Activated CD4-positive, alpha-beta T cell treated with anti-CD3 and anti-CD28 coated beads, Interleukin-2, amount 50 U/mL, for 1 hour (primary cell): ENCODE measurements at regions not wholly inside any gene's neighbourhood (a gene's known extent, or its start where the extent isn't known, plus 50 kb on each side); places are given as distances from the start of the nearest gene placed in this dataset.
"Not testable (repeated sequence)": the region's sequence is repeated elsewhere in the genome, so short reads cannot be mapped to it uniquely, and the experiment has no call there.

ENCODE experiments used
- DNase-seq: peaks from one replicate; pipeline ENCODE4 v3.0.0-alpha.2; 2020

DNA sequence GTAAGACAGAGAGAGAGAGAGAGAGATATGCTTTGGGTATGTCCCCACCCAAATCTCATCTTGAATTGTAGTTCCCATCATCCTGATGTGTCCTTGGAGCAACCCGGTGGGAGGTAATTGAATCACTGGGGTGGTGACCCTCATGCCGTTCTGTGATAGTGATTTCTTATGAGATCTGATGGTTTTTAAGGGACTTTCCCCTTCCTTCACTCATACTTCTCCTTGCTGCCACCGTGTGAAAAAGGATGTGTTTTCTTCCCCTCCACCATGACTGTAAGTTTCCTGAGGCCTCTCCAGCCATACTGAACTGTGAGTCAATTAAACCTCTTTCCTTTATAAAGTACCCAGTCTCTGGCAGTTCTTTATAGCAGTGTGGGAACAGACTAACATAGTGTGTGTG, 60.3 kb downstream of the EOMES start:
- no peak for DNase-seq

DNA sequence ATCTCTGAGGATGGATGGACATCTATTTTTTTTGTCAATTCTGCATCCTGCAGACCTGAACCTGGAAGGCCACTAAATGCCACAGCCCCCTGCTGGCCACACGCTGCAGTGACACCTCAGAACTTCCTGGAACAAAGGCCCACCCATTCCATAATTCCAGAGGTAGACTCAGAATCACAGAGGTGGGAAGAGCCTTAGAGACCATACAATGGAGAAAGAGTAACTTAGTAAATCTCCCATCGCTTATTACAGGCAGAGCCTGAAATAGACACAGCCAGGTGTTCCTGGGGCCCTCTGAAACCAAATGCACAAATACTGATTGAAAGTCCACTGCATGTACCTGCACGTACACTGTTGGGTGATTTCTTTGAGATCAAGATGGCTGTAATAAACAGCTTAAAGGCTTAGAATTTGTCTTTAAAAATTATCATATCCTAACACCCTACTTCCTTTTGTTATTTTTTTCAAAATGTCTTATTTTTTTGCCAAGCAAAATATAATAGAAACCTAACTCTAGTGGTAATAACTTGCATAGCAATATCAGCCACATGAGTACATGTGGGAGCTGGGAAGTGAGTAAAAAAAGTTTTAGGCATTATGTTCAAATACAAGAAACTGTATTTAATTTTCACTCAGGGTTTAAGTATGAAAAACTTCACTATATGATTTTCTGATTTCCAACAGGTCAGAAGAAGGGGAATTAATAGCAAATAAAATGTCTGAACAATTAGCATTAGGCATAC, 62.7 kb downstream of the EOMES start:
- peak; percentile 35 for DNase-seq

DNA sequence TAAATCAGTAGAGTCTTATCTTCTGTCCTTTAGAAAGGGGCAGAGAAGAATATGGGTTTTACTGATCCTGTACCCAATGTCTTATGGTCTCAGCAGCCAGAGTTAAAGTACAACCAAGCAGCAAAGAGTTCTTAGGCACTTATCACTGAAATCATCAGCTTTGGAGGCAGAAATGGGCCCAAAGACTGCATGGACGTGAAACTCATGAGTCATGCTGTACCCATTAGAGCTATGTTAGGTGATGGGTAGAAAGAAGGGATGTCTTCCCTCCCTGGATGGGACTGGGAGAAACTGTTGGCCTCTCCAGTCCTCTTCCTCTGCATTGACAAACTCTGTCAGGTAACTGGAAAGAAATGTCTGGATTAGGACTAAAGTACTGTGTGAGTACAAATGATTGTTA, 63.4 kb downstream of the EOMES start:
- no peak for DNase-seq

DNA sequence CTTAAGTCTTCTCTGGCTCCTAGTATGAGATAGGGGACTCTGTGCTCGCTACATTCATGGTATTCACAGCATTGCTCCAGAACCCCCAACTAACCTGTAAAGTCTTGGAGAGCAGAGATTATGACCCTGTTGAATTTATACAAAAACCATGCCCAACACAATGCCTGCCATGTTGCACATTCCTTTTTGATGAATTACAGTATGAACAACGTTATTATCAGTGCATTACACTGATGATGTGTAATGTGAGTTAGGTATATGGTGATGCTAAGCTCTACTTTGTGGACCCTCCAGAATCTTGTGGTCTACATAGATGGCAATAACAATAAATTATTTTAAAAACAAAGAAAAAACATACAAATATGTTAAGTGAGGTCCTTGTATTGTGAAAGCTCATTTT, 64.3 kb downstream of the EOMES start:
- DNase-seq, result no peak

DNA sequence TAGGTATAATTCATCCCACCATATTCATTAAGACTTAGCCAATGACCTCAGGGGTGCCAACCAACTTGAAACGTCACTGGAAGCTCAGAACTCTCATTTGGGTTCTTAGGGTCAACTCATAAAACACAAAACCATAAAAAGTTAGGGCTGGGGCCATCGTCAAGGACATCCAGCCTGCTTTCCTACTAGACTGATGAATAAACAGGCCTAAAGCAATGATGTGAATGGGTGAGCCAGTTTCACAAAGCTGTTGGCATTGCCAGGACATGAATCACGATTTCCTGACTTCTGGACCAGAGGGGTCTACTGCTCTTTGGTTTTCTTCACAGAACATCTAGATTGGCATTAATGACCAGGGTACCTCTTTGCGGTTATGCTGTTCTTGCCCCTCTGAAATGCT, 64.7 kb downstream of the EOMES start:
- DNase-seq, result no peak

DNA sequence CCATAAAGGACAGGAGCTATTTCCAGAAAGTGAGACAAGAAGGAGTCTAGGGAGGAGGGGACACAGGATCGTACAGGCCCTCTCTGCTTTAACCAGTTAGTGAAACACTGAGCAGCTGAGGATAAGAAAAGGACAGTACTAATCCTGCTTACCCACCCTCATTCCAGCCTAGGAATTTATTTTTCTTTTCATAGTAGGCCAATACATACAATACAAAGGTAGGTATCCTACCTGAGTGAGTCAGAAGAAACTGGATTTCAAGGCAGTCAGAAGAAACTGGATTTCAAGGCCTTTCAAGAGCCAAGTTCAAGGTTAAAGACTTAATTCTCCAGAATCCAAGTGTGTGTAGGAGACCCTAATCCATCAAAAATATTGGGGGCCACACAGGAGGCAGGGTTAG, 65.3 kb downstream of the EOMES start:
- DNase-seq, result no peak

DNA sequence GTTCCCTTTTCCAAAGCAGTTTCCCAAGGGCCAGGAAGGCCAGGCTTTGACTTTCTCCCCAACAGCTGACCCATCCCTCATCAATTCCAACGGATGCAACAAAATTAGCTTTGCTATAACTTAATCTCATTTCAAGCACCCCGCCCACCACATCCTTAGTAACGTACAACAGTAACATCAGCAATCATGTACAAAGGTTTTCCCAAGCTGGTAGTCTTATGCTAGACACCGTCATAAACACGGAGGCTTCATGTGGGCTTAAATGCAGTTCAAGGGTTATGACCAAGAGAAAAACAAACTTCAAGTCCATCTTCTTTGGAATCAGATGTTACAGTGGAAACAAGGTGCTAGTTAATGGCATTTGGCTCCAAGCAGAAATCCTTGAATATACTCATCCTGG, 66.6 kb downstream of the EOMES start:
- DNase-seq, result no peak

DNA sequence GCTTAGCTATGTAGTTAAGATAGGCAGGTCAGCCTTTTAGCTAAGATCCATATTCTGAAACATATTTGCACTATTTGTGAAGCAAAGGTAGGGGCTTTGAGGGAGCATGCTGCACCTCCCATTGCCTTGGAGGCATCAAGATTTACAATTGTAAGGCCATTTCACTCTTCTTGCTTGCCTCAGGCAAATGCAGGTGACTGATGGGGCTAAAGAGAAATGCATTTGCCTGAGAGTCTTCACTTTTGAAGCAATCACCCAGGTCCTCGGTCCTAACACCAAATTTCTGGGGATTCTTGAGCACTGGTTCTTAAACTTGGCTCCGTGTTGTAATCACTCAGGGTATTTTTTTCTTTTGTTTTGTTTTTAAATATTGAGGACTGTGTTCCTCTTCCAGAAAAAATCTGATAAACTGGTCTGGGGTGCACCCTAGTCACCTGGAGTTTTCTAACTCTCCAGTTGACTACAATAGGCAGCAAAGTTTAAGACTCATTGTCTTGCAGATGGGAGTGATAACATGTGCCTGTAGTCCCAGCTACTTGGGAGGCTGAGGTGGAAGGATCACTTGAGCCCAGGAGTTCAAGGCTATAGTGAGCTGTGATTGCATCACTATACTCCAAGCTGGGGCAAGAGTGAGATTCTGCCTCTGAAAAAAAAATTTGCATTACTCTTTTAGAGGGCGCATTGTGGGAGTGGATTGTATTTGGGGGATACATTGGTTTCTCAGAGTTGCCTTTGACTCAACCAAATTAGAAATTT, 68.1 kb downstream of the EOMES start:
- DNase-seq, result no peak

DNA sequence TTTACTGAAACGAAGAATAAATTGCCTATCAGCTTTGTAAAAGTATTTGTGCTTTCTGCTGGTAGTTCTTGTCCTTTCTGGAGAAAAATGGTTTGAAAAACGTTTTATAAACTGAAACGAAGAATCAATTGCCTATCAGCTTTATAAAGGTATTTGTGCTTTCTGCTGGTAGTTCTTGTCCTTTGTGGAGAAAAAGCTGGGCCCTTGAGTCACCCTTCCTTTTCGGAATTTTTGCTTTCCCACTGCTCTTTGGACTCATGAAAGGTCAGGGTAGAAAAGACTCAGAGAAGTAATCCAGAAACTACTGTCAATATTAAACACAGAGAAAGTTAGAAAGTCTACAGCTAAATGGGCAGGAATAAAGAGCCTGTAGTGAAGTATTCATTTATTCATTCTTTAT, 72.8 kb downstream of the EOMES start:
- DNase-seq, result no peak

DNA sequence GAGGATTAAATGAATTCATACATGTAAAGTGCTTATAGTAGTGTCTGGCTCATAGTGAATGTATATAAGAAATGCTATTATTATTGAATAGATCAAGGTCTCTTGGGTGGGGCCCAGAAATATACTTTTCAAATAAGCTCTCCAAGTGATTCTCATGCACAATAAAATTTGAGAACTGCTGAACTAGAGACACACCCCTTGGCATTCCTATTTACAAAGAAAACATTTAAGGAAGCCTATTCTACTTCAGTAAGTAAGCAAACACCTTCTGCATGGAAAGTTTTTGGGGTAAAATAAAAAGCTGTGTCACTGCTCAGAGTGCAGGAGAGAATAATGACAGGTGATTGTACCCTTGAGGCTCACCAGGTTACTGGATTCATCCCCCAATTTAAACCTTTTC, 75.2 kb downstream of the EOMES start:
- no peak for DNase-seq

DNA sequence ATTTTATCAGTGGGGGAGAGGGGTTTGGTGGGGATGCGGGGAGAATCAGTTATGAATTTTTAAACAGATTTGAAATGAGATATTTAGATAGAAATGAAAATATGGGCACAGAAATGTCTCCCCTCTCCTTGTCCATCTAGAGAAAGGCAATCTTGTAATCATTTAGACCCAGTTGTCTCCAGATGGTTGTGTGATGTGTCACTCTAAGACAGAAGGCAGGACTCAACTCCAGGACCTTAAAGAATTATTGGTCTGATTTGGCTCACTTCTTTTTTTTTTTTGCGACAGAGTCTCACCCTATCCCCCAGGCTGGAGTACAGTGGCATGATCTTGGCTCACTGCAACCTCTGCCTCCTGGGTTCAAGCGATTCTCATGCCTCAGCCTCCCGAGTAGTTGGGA, 77.2 kb downstream of the EOMES start:
- DNase-seq, result no peak

DNA sequence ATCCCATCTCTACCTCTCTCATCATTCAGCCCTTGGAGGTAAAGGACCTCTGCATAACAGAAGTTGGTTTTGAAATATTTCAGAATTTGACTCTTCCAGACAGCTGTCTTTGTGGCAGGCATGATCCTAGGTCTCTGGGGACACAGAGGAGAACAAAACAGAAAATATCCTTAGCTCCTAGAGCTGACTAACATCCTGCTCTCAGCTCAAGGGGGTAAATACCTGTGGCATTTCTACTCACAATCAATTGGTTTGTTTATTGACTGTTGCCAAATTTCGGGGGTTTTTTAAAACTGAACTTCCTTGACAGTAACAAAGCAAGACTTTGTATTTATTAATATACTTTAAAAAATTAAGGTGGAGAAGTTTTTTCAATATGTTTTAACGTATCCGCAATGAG, 78.8 kb downstream of the EOMES start:
- DNase-seq, result no peak

DNA sequence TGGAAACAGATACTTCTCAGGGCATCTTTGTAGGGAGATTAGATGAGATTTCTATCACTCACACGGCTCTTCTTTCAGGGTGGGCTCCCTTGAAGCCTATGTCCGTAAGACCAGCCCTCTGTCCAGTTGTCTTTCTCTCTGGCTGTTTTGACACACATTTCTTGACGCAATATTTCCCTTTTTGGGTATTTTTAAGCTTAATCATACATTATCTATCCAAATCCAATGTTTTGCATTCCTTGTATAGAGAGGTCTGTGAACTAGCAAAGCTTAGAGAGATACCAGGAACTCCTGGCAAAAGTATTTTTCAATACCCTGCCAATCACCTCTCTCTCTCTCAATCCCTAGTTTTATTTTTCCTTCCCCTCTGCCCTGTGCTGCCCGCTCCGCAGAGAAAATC, 79.3 kb downstream of the EOMES start:
- no peak for DNase-seq

DNA sequence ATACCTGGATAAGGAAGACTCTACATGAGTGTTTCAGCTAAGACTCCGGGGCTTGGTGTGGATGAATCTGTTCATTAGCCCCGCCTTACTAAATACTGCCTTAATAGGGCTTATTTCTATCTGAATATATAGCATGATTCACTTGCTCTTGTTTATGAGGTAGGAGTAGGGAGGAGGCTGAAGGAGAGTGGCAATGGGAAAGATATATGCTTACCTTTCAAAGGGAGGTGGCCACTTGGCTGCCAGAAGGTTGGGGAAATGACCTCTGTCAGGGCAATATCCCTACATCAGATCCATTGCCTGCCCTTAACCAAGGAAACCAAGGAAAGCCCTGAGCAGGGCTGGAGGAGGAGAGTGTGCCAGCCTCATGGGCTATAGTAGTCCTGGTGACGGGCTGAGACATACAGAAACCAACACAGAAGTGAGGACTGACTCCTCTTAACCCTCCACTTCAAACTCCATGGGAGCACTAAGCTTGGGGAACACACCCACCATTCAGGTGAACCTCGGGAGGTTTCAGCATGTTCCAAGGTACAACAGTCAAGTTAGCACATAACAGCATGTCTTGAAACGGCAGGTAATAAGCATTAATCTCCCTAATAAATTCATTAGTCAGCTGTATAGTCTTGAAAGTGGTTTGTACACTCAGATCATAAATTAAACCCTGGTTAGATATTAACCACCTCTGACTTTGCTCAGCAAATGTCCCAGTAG, 80.1 kb downstream of the EOMES start:
- DNase-seq, result no peak

DNA sequence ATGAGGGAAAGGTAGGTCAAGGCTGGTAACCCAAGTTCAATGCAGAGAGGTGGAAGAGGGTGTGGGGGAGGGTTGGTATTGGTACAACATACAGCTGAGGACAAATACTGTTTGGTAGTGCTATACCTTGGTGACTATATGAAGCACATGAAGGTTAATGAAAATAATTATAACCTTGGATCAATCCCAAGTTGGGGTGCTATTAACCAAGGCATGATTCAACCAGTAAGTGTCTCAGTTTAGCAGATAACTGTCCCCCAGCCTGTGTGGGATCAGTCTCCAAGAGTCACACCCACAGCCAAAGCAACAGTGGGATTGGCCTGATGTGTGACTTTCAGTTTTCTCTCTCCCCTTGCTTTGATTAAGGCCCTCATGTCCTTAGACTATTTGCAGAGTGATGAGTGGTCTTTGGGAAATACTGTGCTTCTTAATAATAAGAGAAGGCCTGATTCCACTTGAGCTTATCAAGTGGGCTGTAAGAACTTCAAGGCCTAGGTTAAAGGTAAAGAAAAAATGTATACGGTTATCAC, 80.8 kb downstream of the EOMES start:
- no peak for DNase-seq

DNA sequence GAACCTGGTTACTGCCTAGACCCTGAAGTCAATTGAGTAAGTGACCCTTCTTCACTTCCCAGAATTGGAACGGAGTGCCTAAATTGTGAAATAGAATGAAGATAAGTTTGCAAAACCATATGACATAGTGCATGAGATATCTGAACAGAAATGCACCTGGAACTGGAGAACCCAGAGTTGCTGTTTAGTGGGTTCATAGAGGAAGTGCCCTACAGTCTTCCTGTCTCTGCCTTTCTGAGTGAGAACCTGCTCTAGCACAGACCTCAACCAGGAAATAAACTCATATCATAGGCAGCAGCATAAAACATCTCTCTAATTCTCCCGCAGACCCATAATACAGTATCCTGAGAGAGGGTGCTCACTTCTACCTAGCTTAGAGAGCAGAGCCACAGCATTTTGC, 82.9 kb downstream of the EOMES start:
- no peak for DNase-seq

DNA sequence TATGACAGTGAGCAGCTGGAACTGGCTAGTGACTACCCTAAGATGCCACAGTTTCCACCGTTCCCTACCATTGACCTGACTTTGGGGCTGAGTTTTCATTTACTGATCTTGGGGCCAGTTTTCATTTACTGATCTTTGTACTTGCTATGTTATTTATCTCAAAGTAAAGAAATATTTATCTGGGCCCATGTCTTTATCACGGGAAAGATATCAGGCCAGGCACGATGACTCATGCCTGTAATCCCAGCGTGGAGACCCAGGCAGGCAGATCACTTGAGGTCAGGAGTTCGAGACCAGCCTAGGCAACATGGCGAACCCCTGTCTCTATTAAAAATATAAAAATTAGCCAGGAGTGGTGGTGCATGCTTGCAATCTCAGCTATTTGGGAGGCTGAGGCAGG, 83.5 kb downstream of the EOMES start:
- no peak for DNase-seq

DNA sequence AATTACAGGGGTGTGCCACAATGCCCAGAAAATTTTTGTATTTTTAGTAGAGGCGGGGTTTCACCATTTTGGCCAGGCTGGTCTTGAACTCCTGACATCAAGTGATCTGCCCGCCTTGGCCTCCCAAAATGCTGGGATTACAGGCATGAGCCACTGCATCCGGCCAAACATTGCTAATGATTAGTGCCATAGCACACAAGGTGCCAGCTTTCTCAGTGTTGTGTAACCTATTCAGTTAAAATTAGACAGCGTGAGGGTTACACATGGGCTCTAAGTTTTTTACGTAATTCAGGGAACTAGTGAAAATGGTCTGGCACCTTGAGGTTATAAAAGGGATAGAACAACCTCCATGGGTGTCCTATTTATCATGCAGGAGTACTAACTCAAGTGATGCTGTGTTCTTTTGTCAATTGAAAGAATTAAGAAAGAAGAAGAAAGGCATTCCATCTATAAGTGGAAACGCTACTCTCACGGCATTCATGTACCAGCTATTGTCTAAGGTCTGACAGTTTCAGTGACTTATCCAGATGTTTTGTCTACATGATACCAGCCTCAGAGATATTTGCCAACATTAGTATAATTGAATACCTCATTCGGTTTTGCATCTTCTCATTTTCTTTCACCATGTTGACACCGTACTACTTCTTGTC, 84.7 kb downstream of the EOMES start:
- DNase-seq, result no peak

DNA sequence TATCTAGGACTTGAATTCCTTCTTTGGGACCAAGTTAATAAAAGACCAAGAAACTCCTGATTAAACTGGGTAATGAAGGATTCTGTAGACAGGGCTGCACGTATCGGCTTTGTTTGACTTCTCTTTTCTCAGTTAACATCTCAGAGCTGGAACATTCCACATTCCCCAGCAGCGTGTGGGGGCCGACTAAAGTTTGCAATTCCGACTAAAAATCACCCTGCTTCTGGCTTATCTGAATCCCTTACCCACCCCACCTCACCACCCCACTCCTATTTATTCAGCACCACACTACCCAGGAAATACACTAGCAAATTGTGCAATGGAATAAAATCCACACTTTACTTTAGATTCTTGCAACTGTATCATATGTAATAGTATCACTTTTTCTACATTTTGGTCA, 87.1 kb downstream of the EOMES start:
- not testable (repeated sequence) for DNase-seq

DNA sequence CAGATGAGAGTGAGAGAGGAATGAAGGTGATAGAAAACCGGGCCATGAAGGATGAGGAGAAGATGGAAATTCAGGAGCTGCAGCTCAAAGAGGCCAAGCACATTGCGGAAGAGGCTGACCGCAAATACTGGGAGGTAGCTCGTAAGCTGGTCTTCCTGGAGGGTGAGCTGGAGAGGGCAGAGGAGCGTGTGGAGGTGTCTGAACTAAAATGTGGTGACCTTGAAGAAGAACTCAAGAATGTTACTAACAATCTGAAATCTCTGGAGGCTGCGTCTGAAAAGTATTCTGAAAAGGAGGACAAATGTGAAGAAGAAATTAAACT, 88.9 kb downstream of the EOMES start:
- DNase-seq, result no peak

DNA sequence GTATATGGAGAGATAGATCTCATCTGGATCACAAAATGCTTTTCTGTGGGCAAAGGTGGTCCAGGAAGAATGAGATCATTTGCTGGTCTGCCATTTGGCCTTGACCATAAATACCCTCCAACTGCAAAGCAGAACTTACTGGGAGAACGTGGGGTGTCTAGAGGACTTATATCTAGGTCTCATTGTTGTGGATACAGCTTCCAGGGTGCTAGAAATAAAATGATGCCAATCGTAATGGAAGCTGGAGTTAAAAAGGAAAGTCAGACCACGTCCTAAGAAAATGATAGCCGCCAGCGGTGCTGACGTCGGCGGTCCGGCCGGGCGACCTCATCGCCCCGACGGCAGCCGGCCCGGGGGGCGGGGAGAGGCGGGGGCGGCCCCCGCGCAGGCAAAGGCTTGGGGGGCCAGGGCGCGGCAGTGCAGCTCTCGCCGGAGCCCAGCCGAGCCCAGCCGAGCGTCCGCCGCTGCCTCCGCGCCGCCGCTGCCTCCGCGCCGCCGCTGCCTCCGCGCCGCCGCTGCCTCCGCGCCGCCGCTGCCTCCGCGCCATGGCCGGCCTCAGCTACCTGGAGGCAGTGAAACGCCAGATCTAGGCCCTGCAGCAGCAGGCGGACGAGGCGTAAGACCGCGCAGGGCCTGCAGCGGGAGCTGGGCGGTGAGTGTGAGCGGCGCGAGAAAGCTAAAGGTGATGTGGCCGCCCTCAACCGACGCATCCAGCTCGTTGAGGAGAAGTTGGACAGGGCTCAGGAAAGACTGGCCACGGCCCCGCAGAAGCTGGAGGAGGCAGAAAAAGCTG, 89.5 kb downstream of the EOMES start:
- peak; percentile 42 for DNase-seq

DNA sequence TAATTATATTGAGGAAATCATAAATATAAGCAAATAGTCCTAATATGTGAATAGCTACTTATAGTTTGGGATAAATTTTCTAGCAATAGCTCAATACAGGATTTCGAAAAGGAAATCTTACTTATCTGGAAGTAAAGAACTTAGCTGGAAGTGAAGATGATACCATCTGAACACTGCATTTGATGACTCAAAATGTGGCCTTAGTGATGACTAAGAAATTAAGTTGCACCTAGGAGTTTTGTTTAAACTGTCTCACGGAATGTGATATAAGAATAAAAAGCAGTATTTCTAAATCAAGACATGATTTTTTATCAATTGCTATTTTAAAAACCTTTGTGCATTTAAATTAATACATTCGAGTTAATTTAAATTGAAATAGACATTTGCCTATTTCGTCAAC, 91.2 kb downstream of the EOMES start:
- no peak for DNase-seq

DNA sequence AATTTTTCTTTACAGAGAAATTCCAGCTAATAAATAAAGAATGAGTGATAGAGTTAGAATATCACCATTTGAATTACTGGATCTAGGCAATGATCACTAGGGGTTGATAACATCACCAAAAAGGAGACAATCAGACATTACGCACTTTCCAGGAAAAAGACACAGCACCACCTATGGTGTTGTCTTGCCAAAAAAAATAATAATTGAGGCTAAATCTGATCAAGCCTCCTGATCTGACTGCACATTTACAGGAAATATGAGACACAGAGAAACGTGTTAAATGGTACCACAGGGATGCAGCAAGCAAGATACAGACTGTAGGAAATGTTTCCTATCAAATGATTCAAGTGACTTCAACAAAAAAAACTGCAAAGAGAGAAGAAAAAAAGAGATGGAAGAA, 92.8 kb downstream of the EOMES start:
- DNase-seq, result no peak
